ENCODE measurements at regions not wholly inside any gene's neighbourhood (a gene's known extent, or its start where the extent isn't known, plus 50 kb on each side); places are given as distances from the start of the nearest gene placed in this dataset.

- TF ChIP-seq CTCF (conservative IDR thresholded peaks at IDR 0.05; ENCODE audit: low read depth in 2 of 2), result no peak
- TF ChIP-seq POLR2AphosphoS5 (IDR thresholded peaks at IDR 0.05; ENCODE audit: low read depth), result no peak
- TF ChIP-seq ZNF114 (CRISPR knock-in tag; IDR thresholded peaks at IDR 0.05), result no peak
- TF ChIP-seq CREB1 (CRISPR knock-in tag; IDR thresholded peaks at IDR 0.05; ENCODE audit: low read depth), result no peak
- no peak for TF ChIP-seq EZH2phosphoT487 (IDR thresholded peaks at IDR 0.05; ENCODE audit: unreplicated experiment)
- TF ChIP-seq EZH2 (IDR thresholded peaks at IDR 0.05; ENCODE audit: low read depth, unreplicated experiment), result no peak
- no peak for TF ChIP-seq REST (IDR thresholded peaks at IDR 0.05; ENCODE audit: unreplicated experiment)
- no peak for TF ChIP-seq JUNB (IDR thresholded peaks at IDR 0.05; ENCODE audit: unreplicated experiment)
- TF ChIP-seq STAT1 (IDR thresholded peaks at IDR 0.05; ENCODE audit: unreplicated experiment), result no peak
- TF ChIP-seq NANOG (IDR thresholded peaks at IDR 0.05; ENCODE audit: borderline replicate concordance), result no peak
- TF ChIP-seq ZNF331 (CRISPR knock-in tag; IDR thresholded peaks at IDR 0.05; ENCODE audit: low read depth), result no peak
- no peak for TF ChIP-seq ZNF462 (CRISPR knock-in tag; IDR thresholded peaks at IDR 0.05)
Observed at GRCh38 chr4:57312296-57312695, 202.1 kb upstream of the IGFBP7 start.

Data from GM23338 (cell line).